ENCODE measurements at regions not wholly inside any gene's neighbourhood (a gene's known extent, or its start where the extent isn't known, plus 50 kb on each side); places are given as distances from the start of the nearest gene placed in this dataset.

- H3K9me3 ChIP-seq (ENCODE audit: control insufficient read depth, low read depth, low read length): no peaks in the 10 kb centered on the region
- dilution Hi-C loops (cut with MboI; ENCODE audit: extremely low pct_ligation_motif_present, low sequenced_read_pairs): no loop called here
These were observed 97.5 kb upstream of the FSHR start for GRCh38 chr2:49251766-49252165.

GRCh38 chr2:49251251-49251650 lies 96.9 kb upstream of the FSHR start:
- dilution Hi-C loops (cut with MboI; ENCODE audit: extremely low pct_ligation_motif_present, low sequenced_read_pairs): no loop called here
- Histone ChIP-seq H4K20me1 (ENCODE audit: control insufficient read depth, extremely low read depth, insufficient read depth, low read length) (no peaks in the 10 kb centered on the region), H3K27ac (ENCODE audit: control insufficient read depth, insufficient read depth, low read length) (no peak overlapping the region), H3K9ac (ENCODE audit: control insufficient read depth, extremely low read depth, insufficient read depth, low read length) (no peak overlapping the region), H3K27me3 (ENCODE audit: control insufficient read depth, extremely low read depth, insufficient read depth, low read length) (no peaks in the 10 kb centered on the region), H3K9me1 (ENCODE audit: control insufficient read depth, extremely low read depth, insufficient read depth, low read length) (no peaks in the 10 kb centered on the region), H3K36me3 (ENCODE audit: control insufficient read depth in 2 of 2, extremely low read depth in 1 of 2, insufficient read depth in 2 of 2, low read length in 2 of 2) (no peaks in the 10 kb centered on the region), H3K9me3 (ENCODE audit: control insufficient read depth, low read depth, low read length) (no peaks in the 10 kb centered on the region), H3K79me2 (ENCODE audit: control insufficient read depth, insufficient read depth, low read length) (no peaks in the 10 kb centered on the region), H3K4me1 (ENCODE audit: control insufficient read depth, extremely low read depth, insufficient read depth, low read length) (no peaks in the 10 kb centered on the region), H3K4me3 (ENCODE audit: control insufficient read depth in 2 of 3, extremely low read depth in 1 of 3, insufficient read depth in 2 of 3, low read depth in 1 of 3, low read length in 3 of 3) (no peak overlapping the region), H3K4me2 (ENCODE audit: control insufficient read depth, extremely low read depth, insufficient read depth, low read depth, low read length) (no peak overlapping the region), H2AFZ (ENCODE audit: control insufficient read depth, low read length) (no peak overlapping the region)
- no peak for DNase-seq (ENCODE audit: low read depth, low spot score)
- no peak for FAIRE-seq
- TF ChIP-seq, protein P1, sequence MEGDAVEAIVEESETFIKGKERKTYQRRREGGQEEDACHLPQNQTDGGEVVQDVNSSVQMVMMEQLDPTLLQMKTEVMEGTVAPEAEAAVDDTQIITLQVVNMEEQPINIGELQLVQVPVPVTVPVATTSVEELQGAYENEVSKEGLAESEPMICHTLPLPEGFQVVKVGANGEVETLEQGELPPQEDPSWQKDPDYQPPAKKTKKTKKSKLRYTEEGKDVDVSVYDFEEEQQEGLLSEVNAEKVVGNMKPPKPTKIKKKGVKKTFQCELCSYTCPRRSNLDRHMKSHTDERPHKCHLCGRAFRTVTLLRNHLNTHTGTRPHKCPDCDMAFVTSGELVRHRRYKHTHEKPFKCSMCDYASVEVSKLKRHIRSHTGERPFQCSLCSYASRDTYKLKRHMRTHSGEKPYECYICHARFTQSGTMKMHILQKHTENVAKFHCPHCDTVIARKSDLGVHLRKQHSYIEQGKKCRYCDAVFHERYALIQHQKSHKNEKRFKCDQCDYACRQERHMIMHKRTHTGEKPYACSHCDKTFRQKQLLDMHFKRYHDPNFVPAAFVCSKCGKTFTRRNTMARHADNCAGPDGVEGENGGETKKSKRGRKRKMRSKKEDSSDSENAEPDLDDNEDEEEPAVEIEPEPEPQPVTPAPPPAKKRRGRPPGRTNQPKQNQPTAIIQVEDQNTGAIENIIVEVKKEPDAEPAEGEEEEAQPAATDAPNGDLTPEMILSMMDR (optimal IDR thresholded peaks at IDR 0.05 in 1 of 3, IDR thresholded peaks at IDR 0.05 in 1 of 3, conservative IDR thresholded peaks at IDR 0.05 in 1 of 3; ENCODE audit: extremely low read depth in 1 of 3, insufficient read depth in 2 of 3, low read length in 3 of 3): no peak
- TF ChIP-seq EZH2 (IDR thresholded peaks at IDR 0.05; ENCODE audit: low read length): no peak

More at GRCh38 chr2:49251766-49252165, 97.5 kb upstream of the FSHR start:
- Histone ChIP-seq H3K4me1 (ENCODE audit: control insufficient read depth, extremely low read depth, insufficient read depth, low read length) (no peaks in the 10 kb centered on the region), H3K4me3 (ENCODE audit: control insufficient read depth in 2 of 3, extremely low read depth in 1 of 3, insufficient read depth in 2 of 3, low read depth in 1 of 3, low read length in 3 of 3) (no peak overlapping the region), H2AFZ (ENCODE audit: control insufficient read depth, low read length) (no peak overlapping the region), H4K20me1 (ENCODE audit: control insufficient read depth, extremely low read depth, insufficient read depth, low read length) (no peaks in the 10 kb centered on the region), H3K27ac (ENCODE audit: control insufficient read depth, insufficient read depth, low read length) (no peak overlapping the region), H3K9ac (ENCODE audit: control insufficient read depth, extremely low read depth, insufficient read depth, low read length) (no peak overlapping the region), H3K9me1 (ENCODE audit: control insufficient read depth, extremely low read depth, insufficient read depth, low read length) (no peaks in the 10 kb centered on the region), H3K79me2 (ENCODE audit: control insufficient read depth, insufficient read depth, low read length) (no peaks in the 10 kb centered on the region), H3K36me3 (ENCODE audit: control insufficient read depth in 2 of 2, extremely low read depth in 1 of 2, insufficient read depth in 2 of 2, low read length in 2 of 2) (no peaks in the 10 kb centered on the region), H3K4me2 (ENCODE audit: control insufficient read depth, extremely low read depth, insufficient read depth, low read depth, low read length) (no peak overlapping the region), H3K27me3 (ENCODE audit: control insufficient read depth, extremely low read depth, insufficient read depth, low read length) (no peaks in the 10 kb centered on the region)
- DNase-seq (ENCODE audit: low read depth, low spot score): no peak
- TF ChIP-seq EZH2 (IDR thresholded peaks at IDR 0.05; ENCODE audit: low read length): no peak
- TF ChIP-seq, protein P1 (optimal IDR thresholded peaks at IDR 0.05 in 1 of 3, IDR thresholded peaks at IDR 0.05 in 1 of 3, conservative IDR thresholded peaks at IDR 0.05 in 1 of 3; ENCODE audit: extremely low read depth in 1 of 3, insufficient read depth in 2 of 3, low read length in 3 of 3): no peak
- no peak for FAIRE-seq
